ENCODE measurements at regions not wholly inside any gene's neighbourhood (a gene's known extent, or its start where the extent isn't known, plus 50 kb on each side); places are given as distances from the start of the nearest gene placed in this dataset.

- TF ChIP-seq CTCF (IDR thresholded peaks at IDR 0.05), result no peak
- TF ChIP-seq POLR2A (IDR thresholded peaks at IDR 0.05), result no peak
Measured at GRCh38 chr1:50357186-50357585, 66.1 kb downstream of the DMRTA2 start.
